GM19239 (cell line): ENCODE measurements at regions not wholly inside any gene's neighbourhood (a gene's known extent, or its start where the extent isn't known, plus 50 kb on each side); places are given as distances from the start of the nearest gene placed in this dataset.
"Not testable (repeated sequence)": the region's sequence is repeated elsewhere in the genome, so short reads cannot be mapped to it uniquely, and the experiment has no call there.

Experiments
- DNase-seq: peaks from one replicate; pipeline ENCODE4 v3.0.0; 2011; ENCODE audit warnings: low spot score; ENCODE audit not compliant: insufficient read length
- FAIRE-seq: peaks from 2 replicates; lab custom pipeline; 2011; peaks lifted over from hg19 to GRCh38; lab: Jason Lieb, UNC

DNA sequence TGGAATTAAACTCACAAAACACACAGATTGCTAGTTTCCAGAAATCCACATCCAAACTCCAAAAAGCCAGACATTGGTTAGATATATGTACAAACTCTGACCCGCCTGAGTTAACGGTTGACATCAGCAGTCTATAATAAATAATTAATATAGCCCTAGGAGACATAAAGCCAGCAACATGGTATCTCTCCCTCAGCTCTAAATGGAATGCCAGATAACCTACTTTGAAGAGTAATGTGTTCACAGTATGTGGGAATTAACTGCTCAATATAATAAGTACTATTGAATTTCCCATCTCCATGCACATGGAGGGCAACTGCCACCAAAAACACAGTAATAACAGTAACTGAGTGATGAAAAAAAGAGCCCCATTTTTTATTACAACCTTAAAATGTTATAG, 383.2 kb downstream of the CD83 start:
- no peak for DNase-seq
- no peak for FAIRE-seq

- FAIRE-seq (no peak), DNase-seq (no peak)
These were observed 383.7 kb downstream of the CD83 start for GRCh38 chr6:14501240-14501639.

DNA sequence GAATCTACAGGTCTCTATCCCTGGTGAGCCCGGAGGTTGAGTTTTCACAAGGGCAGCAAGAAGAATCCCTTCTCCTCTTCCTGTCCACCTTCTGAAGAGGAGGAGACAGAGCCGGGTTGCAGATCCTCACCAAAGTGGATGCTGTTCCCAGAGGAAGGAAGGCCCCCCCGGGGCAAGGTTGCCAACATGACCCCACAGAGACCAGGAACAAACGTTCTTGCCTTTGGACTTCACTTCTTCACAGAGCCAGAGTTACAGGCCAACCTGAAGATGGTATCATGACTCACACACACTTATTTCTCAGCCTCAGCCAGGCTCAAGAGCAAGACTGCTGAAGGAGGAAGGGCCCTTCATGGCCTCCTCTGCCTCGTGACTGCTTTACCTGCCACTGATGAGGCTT, 384.3 kb downstream of the CD83 start:
- no peak for FAIRE-seq
- DNase-seq: no peak

DNA sequence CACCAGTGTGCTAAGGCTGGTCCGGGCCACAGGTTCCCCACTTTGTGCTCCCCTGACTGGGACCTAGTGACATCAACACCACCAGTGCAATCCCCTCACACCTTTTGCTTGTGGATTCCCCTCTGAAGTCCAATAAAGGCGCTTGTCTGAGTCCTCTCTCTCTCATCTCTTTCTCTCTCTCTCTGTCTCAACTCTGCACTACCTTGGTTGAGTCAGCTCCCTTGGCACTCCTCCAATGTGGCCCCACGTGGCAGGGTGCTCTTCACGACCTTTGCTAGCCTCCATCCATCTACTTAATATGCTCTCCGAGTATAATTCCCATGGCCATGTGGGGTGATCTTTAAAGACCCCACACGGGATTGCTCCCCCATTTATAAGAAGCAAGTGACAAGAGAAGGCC, 385.0 kb downstream of the CD83 start:
- FAIRE-seq (no peak), DNase-seq (no peak)

DNA sequence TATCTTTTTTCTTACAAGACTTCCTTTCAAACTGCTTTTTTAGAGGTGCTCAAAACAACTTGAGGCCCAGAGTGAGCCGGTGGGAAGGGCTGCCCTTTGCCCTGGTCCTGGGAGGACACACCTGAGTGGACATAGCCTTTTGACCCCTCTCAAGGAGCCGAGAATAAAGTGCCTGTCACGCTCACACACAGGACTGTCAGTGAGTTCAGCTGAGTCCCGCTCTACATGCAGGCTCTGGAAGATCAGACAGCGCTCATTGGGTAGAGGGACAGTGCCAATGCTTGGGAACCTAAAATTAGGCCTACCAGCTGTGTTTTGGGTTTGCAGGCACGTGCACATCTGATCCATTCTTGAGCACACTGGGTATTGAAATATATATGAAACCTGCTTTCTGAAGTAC, 387.8 kb downstream of the CD83 start:
- DNase-seq (no peak), FAIRE-seq (no peak)

DNA sequence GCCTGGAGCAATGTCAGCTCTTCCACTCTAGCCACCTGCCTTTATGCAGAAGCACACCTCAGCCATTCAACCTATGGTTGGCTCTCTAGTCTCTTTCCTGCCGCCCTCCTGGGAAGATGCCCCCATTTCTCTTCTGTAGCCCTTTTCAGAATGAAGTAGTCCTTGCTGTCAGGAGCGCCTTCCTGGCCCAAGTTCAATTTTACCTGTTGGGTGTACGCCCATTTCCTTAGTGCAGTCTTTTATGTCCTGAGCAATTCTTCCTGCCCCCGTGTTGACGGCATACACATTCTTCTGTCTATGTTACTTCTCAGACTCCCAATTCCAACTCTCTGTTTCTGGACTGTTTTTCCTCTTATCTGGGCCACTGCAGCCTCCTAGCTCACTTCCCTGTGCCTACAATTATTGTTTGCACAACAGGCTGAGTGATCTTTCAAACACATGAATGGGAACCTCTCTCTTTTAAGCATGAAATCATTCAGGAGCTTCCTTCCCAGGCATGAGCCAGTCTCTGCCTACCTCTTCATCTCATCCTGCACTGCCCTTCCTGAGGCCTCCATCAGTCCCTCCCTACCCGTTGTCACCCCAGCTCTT, 389.2 kb downstream of the CD83 start:
- no peak for FAIRE-seq

DNA sequence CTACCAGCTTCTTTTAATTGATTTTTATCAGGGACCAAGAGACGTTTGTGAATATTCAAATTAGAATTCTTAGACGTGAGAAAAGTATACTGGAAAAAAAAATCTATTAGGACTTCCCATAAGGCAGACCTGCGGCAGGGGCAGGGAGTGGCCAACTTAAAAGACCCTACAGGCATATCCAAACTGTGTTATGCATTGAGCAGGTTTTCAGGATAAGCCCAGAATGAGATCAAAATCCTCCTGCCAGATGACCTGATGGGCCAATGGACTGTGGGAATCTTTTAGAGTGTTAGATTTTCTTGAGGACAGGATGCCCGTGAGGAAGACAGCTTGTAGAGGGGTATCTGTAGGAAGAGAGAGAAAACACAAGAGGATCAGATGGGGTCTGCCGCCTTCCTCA, 391.5 kb downstream of the CD83 start:
- DNase-seq (no peak), FAIRE-seq (no peak)

More for the DNA sequence above, 389.2 kb downstream of the CD83 start:
- no peak for DNase-seq

DNA sequence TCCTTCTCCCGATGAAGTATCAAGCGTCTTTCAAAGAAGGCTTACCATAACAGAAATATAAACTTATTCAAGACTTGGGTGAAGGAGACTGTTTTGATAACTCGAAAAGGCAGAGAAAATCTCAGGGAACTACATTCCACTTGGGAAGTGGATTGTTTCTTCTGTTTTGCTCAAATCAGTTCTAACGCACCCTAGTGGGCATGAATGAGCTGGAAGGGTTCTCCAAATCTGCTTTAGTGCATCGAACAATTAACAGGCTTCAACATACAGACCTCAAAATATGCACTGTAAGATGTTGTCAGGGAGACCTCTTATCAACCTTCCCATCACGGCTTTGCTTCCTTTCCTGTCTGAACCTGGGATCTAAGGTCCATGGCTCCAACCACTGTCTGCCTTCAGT, 392.5 kb downstream of the CD83 start:
- FAIRE-seq: no peak
- DNase-seq: no peak

GRCh38 chr6:14511061-14511586, 393.6 kb downstream of the CD83 start:
- FAIRE-seq: no peak
- no peak for DNase-seq

- no peak for DNase-seq
- FAIRE-seq: no peak
These were observed 394.7 kb downstream of the CD83 start for GRCh38 chr6:14512246-14512645.

DNA sequence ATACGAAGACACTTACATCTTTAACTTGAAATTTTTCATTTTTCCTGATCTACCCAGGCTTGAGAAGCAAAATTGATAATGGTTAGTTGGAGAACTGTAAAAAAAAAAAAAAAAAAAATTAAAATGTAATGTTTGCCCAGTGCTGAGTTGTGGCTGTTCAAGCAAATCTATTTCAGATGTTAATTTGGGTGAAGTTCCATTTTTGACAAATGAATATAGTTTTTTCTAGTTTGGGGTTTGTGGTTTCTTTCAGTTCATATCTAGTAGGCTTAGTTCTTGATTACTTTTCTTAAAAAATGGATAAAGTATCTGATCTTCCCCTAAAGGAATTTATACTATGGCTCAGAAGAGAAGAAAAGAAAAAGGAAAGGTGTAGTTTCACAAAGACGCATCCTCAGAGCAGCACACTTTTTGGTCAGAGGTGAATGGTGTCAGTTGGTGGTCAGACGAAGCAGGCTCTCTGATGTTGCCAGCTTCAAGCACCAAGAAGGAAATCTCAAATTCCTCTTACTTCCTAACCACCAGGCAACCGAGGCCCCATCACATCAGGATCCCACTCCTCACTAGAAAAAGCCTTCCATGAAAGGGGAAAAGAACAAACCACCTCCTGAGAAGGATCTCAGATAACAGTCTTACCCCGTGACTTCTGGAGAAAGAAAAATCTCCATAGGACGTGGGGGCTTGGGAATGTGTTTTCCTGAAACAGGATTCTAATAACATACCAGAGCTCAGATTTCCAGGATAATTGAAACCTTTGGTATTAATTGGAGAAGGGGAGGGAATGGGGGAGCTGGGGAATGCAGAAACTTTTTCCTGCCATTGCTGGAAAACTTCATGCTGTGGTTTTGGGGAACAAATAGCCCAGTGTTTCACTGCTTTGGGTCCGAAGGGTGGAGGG, 396.2 kb downstream of the CD83 start:
- FAIRE-seq (no peak), DNase-seq (no peak)

DNA sequence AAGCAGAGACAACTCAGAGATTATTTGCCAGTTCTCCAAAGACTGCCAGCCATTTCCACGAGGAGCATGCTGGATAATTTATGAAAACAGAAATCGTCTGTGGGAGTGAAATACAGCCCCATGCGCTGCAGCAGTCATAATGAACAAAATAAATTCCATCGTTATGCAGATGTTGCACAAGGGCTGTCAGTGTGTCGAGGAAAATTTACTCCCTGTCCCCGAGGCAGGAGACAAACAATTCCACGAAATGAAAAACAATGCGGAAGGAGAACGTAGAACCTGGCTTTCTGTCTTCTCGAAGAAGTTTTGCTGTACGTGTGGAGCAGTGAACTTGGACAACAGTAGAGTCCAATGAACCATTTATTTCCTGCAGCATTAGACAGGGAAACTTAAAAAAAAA, 399.4 kb downstream of the CD83 start:
- DNase-seq (no peak), FAIRE-seq (no peak)

GRCh38 chr6:14517516-14518105, 400.0 kb downstream of the CD83 start:
- FAIRE-seq (no peak), DNase-seq (no peak)

GRCh38 chr6:14518515-14519217, 401.1 kb downstream of the CD83 start:
- FAIRE-seq (no peak), DNase-seq (no peak)

GRCh38 chr6:14520029-14520428, 402.5 kb downstream of the CD83 start:
- DNase-seq: no peak
- FAIRE-seq: no peak

- no peak for FAIRE-seq
- DNase-seq: no peak
These were observed 403.0 kb downstream of the CD83 start for GRCh38 chr6:14520536-14520935.

DNA sequence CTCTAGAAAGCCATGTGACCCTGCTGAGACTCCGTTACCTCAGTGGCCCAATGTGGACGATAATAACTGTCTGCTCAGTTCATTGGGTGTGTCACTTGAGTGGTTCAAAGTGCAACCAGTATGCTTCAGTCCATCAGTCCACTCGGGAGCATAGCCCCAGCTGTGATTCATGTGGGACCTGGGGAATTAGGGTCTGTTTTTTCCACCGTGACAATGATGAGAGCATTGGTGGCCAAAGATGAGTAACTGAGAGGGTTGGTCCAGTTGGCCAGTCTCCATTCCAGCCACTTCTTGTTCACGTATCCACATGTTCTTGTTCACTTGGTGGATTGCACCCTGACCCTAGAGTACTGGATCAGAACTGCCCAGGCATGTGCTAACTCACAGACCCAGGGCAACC, 403.6 kb downstream of the CD83 start:
- FAIRE-seq (no peak), DNase-seq (no peak)

GRCh38 chr6:14521861-14522260, 404.3 kb downstream of the CD83 start:
- FAIRE-seq, DNase-seq: not testable (repeated sequence)

- no peak for DNase-seq
- no peak for FAIRE-seq
These were observed 406.7 kb downstream of the CD83 start for GRCh38 chr6:14524319-14524718.

GRCh38 chr6:14530385-14530784, 412.8 kb downstream of the CD83 start:
- DNase-seq: no peak
- FAIRE-seq: no peak

DNA sequence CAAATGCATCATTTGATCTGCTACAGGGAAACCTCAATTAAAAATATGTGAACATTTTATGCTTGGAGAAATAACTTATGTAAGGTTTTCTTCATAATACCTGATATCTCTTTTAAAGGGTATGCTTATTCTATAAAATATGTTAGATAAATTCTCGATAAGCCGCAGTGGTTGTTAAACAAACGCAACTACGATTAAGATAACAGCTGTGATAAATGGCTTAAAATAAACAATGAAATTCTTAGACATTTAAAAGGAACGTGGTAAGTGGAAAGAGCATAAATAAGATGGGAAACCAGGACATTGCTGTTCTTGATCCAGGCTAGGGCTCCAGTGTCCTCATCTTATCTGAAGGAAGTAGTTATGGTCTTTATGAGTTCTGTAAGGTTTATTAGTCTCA, 415.9 kb downstream of the CD83 start:
- no peak for FAIRE-seq
- no peak for DNase-seq
